Endodermal cell (in vitro differentiated cells): ENCODE measurements at regions not wholly inside any gene's neighbourhood (a gene's known extent, or its start where the extent isn't known, plus 50 kb on each side); places are given as distances from the start of the nearest gene placed in this dataset.

Experiments
- DNase-seq: peaks from one replicate; pipeline ENCODE4 v3.0.0-alpha.2; 2017
- H3K27ac ChIP-seq: 2 replicates; pipeline ENCODE4 v1.5.1; 2013; ENCODE audit warnings: mild to moderate bottlenecking, low read depth, low read length, moderate library complexity
- H3K27me3 ChIP-seq: 2 replicates; pipeline ENCODE4 v1.6.1; 2013; ENCODE audit warnings: mild to moderate bottlenecking, low read length, moderate library complexity; ENCODE audit not compliant: insufficient read depth, control insufficient read depth, poor library complexity, severe bottlenecking
- H3K36me3 ChIP-seq: 2 replicates; pipeline ENCODE4 v1.7.0; 2013; ENCODE audit warnings: mild to moderate bottlenecking, low read length, moderate library complexity; ENCODE audit not compliant: control insufficient read depth, insufficient read depth
- H3K4me1 ChIP-seq: one replicate; pipeline ENCODE4 v1.7.0; 2013; ENCODE audit warnings: low read length; ENCODE audit not compliant: control insufficient read depth, insufficient read depth
- H3K4me3 ChIP-seq: 2 replicates; pipeline ENCODE4 v1.5.1; 2013; ENCODE audit warnings: mild to moderate bottlenecking, low read length, moderate library complexity
- H3K9ac ChIP-seq: 2 replicates; pipeline ENCODE4 v1.6.1; 2013; ENCODE audit warnings: mild to moderate bottlenecking, low read length, moderate library complexity; ENCODE audit not compliant: poor library complexity, severe bottlenecking; ENCODE audit errors: extremely low read depth
- H3K9me3 ChIP-seq: 2 replicates; pipeline ENCODE4 v1.6.1; 2013; ENCODE audit warnings: mild to moderate bottlenecking, low read length, moderate library complexity; ENCODE audit not compliant: control insufficient read depth
- H3K27ac Mint-ChIP-seq: 2 replicates; pipeline ENCODE4 v1.8.0; 2020; ENCODE audit warnings: mixed read lengths
- H3K27me3 Mint-ChIP-seq: 2 replicates; pipeline ENCODE4 v1.8.0; 2021; ENCODE audit warnings: mild to moderate bottlenecking, mixed read lengths; ENCODE audit not compliant: insufficient read depth
- H3K36me3 Mint-ChIP-seq: 2 replicates; pipeline ENCODE4 v1.8.0; 2020; ENCODE audit warnings: low read depth, mixed read lengths
- H3K4me1 Mint-ChIP-seq: 2 replicates; pipeline ENCODE4 v1.8.0; 2020; ENCODE audit warnings: mixed read lengths
- H3K4me3 Mint-ChIP-seq: 2 replicates; pipeline ENCODE4 v1.8.0; 2020; ENCODE audit warnings: mild to moderate bottlenecking, moderate library complexity, mixed read lengths
- H3K9me3 Mint-ChIP-seq: 2 replicates; pipeline ENCODE4 v1.8.0; 2020; ENCODE audit warnings: mild to moderate bottlenecking, mixed read lengths
- WGBS, 2 experiments: methylation state at CpG; one replicate each; pipeline versions ENCODE4 v1.1.5 to v1.1.7; 2013; ENCODE audit warnings: missing lambda C conversion rate in 2 of 2, mixed read lengths in 1 of 2; ENCODE audit not compliant: insufficient coverage in 1 of 2, insufficient read length in 1 of 2; 5-methylcytosine and 5-hydroxymethylcytosine counted together
- TF ChIP-seq, protein P1 (sequence below): fragments of 200-600 bp; sonication (generic); conservative IDR thresholded peaks from 2 replicates; pipeline ENCODE4 v1.5.0; 2021; ENCODE audit warnings: antibody characterized with exemption, mild to moderate bottlenecking

GRCh38 chr12:91307957-91308670, 125.5 kb upstream of the DCN start:
- no peaks in the 10 kb centered on the region for H3K36me3 ChIP-seq
- H3K9me3 ChIP-seq, result no peaks in the 10 kb centered on the region
- WGBS, 2 experiments, result 84 to 100% methylated on average over 1 of the region's 1 CpG
- H3K9ac ChIP-seq, result no peak overlapping the region
- Mint-ChIP-seq H3K9me3 (no peaks in the 10 kb centered on the region), H3K27me3 (no peaks in the 10 kb centered on the region), H3K36me3 (no peaks in the 10 kb centered on the region), H3K4me1 (no peaks in the 10 kb centered on the region), H3K27ac (no peak overlapping the region), H3K4me3 (no peak overlapping the region)
- H3K27me3 ChIP-seq, result no peaks in the 10 kb centered on the region
- no peak for DNase-seq
- no peaks in the 10 kb centered on the region for H3K4me1 ChIP-seq
- H3K27ac ChIP-seq, result no peak overlapping the region
- TF ChIP-seq, protein P1, sequence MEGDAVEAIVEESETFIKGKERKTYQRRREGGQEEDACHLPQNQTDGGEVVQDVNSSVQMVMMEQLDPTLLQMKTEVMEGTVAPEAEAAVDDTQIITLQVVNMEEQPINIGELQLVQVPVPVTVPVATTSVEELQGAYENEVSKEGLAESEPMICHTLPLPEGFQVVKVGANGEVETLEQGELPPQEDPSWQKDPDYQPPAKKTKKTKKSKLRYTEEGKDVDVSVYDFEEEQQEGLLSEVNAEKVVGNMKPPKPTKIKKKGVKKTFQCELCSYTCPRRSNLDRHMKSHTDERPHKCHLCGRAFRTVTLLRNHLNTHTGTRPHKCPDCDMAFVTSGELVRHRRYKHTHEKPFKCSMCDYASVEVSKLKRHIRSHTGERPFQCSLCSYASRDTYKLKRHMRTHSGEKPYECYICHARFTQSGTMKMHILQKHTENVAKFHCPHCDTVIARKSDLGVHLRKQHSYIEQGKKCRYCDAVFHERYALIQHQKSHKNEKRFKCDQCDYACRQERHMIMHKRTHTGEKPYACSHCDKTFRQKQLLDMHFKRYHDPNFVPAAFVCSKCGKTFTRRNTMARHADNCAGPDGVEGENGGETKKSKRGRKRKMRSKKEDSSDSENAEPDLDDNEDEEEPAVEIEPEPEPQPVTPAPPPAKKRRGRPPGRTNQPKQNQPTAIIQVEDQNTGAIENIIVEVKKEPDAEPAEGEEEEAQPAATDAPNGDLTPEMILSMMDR, result no peak
- H3K4me3 ChIP-seq, result no peak overlapping the region

DNA sequence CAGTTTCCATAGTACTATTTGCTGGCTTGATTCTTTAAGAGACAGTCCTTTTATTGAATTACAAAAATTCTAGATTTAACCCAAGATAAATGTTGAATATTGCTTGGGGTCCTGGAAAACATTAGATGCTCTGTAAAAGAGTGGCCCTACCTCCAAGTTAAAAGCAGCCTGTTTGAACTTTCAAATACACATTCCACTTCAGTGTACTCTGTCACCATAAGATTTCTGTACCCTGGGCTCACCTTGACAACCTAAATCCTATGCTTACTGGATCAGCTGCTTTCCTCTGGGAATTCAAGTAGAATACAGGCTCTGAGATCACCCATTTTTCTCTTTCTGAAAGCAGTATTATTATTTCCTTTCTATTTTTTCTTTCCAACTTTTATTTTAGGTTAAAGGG, 107.7 kb upstream of the DCN start:
- H3K4me1 Mint-ChIP-seq, result no peaks in the 10 kb centered on the region
- H3K27ac Mint-ChIP-seq, result no peak overlapping the region
- H3K4me3 Mint-ChIP-seq, result no peak overlapping the region
- no peak overlapping the region for H3K4me3 ChIP-seq
- H3K36me3 ChIP-seq, result no peaks in the 10 kb centered on the region
- no peak overlapping the region for H3K27ac ChIP-seq
- TF ChIP-seq, protein P1, result no peak
- no peaks in the 10 kb centered on the region for H3K36me3 Mint-ChIP-seq
- no peaks in the 10 kb centered on the region for H3K27me3 ChIP-seq
- H3K27me3 Mint-ChIP-seq, result no peaks in the 10 kb centered on the region
- H3K4me1 ChIP-seq, result no peaks in the 10 kb centered on the region
- H3K9ac ChIP-seq, result no peak overlapping the region
- H3K9me3 Mint-ChIP-seq, result no peaks in the 10 kb centered on the region
- H3K9me3 ChIP-seq, result no peaks in the 10 kb centered on the region
- no peak for DNase-seq

DNA sequence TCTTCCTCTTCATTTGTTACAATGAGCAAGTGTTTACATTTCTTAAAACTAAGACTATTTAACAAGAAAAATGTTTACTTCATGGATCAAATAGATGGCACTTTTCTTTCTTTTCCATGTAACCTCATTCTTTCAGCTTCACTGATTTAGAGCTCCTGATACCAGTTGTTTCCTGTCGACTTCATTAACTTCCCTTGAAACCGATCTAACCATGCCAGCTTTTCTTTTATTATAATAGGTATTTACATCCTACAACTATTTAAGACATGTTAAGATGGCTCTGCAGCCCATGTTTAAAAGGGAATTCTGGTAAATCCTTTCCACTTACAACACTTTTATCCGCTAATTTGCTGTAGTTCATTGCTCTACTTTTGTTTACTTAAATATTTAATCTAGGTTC, 107.3 kb upstream of the DCN start:
- H3K4me1 ChIP-seq, result no peaks in the 10 kb centered on the region
- H3K27me3 ChIP-seq, result no peaks in the 10 kb centered on the region
- H3K36me3 ChIP-seq, result no peaks in the 10 kb centered on the region
- H3K4me3 ChIP-seq, result no peak overlapping the region
- no peaks in the 10 kb centered on the region for H3K27me3 Mint-ChIP-seq
- no peaks in the 10 kb centered on the region for H3K9me3 ChIP-seq
- no peaks in the 10 kb centered on the region for H3K36me3 Mint-ChIP-seq
- H3K9ac ChIP-seq, result no peak overlapping the region
- no peaks in the 10 kb centered on the region for H3K4me1 Mint-ChIP-seq
- 91% methylated on average over 3 of the region's 3 CpGs; no CpG with 5 or more reads in 1 of the 2 experiments for WGBS, 2 experiments
- no peaks in the 10 kb centered on the region for H3K9me3 Mint-ChIP-seq
- TF ChIP-seq, protein P1, result no peak
- DNase-seq, result no peak
- no peak overlapping the region for H3K27ac Mint-ChIP-seq
- no peak overlapping the region for H3K27ac ChIP-seq
- H3K4me3 Mint-ChIP-seq, result no peak overlapping the region
